ENCODE measurements at regions not wholly inside any gene's neighbourhood (a gene's known extent, or its start where the extent isn't known, plus 50 kb on each side); places are given as distances from the start of the nearest gene placed in this dataset.

DNA sequence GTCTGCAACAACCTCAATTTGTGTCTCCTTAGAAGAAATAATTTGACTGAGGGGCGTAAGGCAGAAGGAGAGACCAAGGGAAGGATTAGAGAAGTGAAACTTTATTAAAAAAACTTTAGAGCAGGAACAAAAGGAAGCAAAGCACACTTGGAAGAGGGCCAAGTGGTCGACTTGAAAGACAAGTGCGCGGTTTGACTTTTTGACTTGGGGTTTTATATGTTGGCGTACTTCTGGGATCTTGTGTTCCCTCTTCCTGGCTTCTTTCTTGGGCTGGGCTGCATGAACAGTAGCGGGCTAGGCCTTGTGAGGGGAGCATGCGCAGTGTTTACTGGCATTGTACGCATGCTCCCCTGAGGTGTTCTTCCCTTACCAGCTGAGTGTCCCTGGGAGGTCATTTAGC is 369.3 kb upstream of the DCN start:
- TF ChIP-seq CTCF (IDR thresholded peaks at IDR 0.05) = no peak
- no peak for TF ChIP-seq POLR2A (IDR thresholded peaks at IDR 0.05)
- no peak for TF ChIP-seq POLR2AphosphoS5 (IDR thresholded peaks at IDR 0.05)
- TF ChIP-seq EP300 (IDR thresholded peaks at IDR 0.05) = no peak
